ENCODE measurements at regions not wholly inside any gene's neighbourhood (a gene's known extent, or its start where the extent isn't known, plus 50 kb on each side); places are given as distances from the start of the nearest gene placed in this dataset.

DNA sequence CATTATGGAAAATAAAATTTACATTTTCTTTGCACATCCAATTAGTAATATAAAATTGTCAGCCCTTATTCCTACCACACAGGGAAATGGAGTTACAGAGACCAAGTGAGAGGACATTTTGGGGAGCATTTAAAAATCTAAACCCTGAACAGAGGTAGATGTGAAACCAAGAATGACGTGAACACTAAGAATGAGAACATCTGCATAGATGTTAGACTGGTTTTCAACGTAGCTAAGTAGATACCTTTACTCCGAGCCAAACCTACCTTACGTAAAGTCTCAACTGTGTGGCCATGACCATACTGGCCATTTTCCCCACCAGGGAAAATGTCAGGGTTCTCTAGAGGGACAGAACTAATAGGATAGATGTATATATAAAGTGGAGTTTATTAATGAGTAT, 51.4 kb upstream of the THBS1 start:
- TF ChIP-seq EZH2phosphoT487 (IDR thresholded peaks at IDR 0.05; ENCODE audit: insufficient read depth, low read depth): no peak
- TF ChIP-seq EZH2 (IDR thresholded peaks at IDR 0.05; ENCODE audit: insufficient read depth, poor library complexity, severe bottlenecking): no peak
